Peyer's patch (tissue), 4 donors: ENCODE measurements at regions not wholly inside any gene's neighbourhood (a gene's known extent, or its start where the extent isn't known, plus 50 kb on each side); places are given as distances from the start of the nearest gene placed in this dataset.

Source experiments
- POLR2A ChIP-seq, 2 donors: fragments of 450-650 bp; IDR thresholded peaks; one replicate each; pipeline ENCODE4 v1.5.1; 2017; ENCODE audit warnings: antibody characterized with exemption in 2 of 2, mild to moderate bottlenecking in 2 of 2, moderate library complexity in 2 of 2
- TF ChIP-seq, protein P1 (sequence below), 6 experiments: fragments of 450-650 bp in 4 of 6; fragments of 200-600 bp in 2 of 6; sonication (generic) in 1 of 6; IDR thresholded peaks; one replicate each; pipeline ENCODE4 v1.5.1; 2017 to 2019; ENCODE audit warnings: antibody characterized with exemption in 6 of 6, mild to moderate bottlenecking in 3 of 6, moderate library complexity in 1 of 6

DNA sequence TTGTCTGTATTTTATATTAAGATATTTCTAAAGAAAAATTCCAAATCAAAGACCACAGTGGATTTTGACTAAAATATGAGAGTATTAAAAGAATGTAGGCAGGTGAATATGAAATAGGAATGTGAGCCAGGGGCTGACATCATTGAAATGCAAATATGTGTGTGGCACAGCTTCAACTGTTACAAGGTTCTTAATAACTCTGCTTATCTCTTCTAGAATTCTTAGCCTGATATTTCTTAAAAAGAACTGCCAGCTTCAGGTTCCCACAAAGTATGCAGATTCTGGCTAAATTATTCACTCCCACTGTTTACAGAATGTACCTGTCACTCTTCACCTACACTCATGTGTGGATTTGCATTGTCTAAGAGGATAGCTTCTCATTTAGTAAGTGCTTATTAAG, 274.4 kb downstream of the DIRAS2 start:
- TF ChIP-seq, protein P1, sequence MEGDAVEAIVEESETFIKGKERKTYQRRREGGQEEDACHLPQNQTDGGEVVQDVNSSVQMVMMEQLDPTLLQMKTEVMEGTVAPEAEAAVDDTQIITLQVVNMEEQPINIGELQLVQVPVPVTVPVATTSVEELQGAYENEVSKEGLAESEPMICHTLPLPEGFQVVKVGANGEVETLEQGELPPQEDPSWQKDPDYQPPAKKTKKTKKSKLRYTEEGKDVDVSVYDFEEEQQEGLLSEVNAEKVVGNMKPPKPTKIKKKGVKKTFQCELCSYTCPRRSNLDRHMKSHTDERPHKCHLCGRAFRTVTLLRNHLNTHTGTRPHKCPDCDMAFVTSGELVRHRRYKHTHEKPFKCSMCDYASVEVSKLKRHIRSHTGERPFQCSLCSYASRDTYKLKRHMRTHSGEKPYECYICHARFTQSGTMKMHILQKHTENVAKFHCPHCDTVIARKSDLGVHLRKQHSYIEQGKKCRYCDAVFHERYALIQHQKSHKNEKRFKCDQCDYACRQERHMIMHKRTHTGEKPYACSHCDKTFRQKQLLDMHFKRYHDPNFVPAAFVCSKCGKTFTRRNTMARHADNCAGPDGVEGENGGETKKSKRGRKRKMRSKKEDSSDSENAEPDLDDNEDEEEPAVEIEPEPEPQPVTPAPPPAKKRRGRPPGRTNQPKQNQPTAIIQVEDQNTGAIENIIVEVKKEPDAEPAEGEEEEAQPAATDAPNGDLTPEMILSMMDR (IDR thresholded peaks at IDR 0.05), result no peak
- no peak for TF ChIP-seq POLR2A (IDR thresholded peaks at IDR 0.05)
